Fibroblast of pulmonary artery (primary cell): ENCODE measurements at regions not wholly inside any gene's neighbourhood (a gene's known extent, or its start where the extent isn't known, plus 50 kb on each side); places are given as distances from the start of the nearest gene placed in this dataset.
A peak's percentile ranks its signal among the peaks of the same experiment; 100 is the strongest.

Source experiments
- DNase-seq: peaks from one replicate; pipeline ENCODE4 v3.0.0-alpha.2; 2010; ENCODE audit warnings: low read depth
- H3K4me3 ChIP-seq: replicated peaks from 2 replicates; pipeline ENCODE4 v1.5.1; 2011; ENCODE audit warnings: low read depth, mild to moderate bottlenecking, control low read depth, low read length, moderate library complexity
- CTCF ChIP-seq: IDR thresholded peaks from 2 replicates; pipeline ENCODE4 v1.5.1; 2011; ENCODE audit warnings: mild to moderate bottlenecking, control low read depth, low read length, inconsistent platforms; ENCODE audit errors: missing control alignments

GRCh38 chr12:14257734-14258574, 107.5 kb upstream of the ATF7IP start:
- peak; percentile 100 for DNase-seq
- no peak overlapping the region for H3K4me3 ChIP-seq
- no peak for TF ChIP-seq CTCF

GRCh38 chr12:14258575-14258940, 106.9 kb upstream of the ATF7IP start:
- TF ChIP-seq CTCF: no peak
- no peak overlapping the region for H3K4me3 ChIP-seq
- DNase-seq: no peak

- no peak overlapping the region for H3K4me3 ChIP-seq
- DNase-seq: no peak
- no peak for TF ChIP-seq CTCF
Measured at GRCh38 chr12:14259481-14260010, 105.9 kb upstream of the ATF7IP start.

GRCh38 chr12:14260011-14260993, 105.2 kb upstream of the ATF7IP start:
- peak; percentile 94 for DNase-seq
- TF ChIP-seq CTCF: no peak
- H3K4me3 ChIP-seq: peak overlapping the region; percentile 17

- H3K4me3 ChIP-seq: no peak overlapping the region
- no peak for DNase-seq
- no peak for TF ChIP-seq CTCF
Measured at GRCh38 chr12:14261096-14261495, 104.4 kb upstream of the ATF7IP start.

GRCh38 chr12:14261861-14262260, 103.6 kb upstream of the ATF7IP start:
- TF ChIP-seq CTCF: no peak
- H3K4me3 ChIP-seq: no peak overlapping the region
- no peak for DNase-seq
